ENCODE measurements at regions not wholly inside any gene's neighbourhood (a gene's known extent, or its start where the extent isn't known, plus 50 kb on each side); places are given as distances from the start of the nearest gene placed in this dataset.
A peak's percentile ranks its signal among the peaks of the same experiment; 100 is the strongest.

DNA sequence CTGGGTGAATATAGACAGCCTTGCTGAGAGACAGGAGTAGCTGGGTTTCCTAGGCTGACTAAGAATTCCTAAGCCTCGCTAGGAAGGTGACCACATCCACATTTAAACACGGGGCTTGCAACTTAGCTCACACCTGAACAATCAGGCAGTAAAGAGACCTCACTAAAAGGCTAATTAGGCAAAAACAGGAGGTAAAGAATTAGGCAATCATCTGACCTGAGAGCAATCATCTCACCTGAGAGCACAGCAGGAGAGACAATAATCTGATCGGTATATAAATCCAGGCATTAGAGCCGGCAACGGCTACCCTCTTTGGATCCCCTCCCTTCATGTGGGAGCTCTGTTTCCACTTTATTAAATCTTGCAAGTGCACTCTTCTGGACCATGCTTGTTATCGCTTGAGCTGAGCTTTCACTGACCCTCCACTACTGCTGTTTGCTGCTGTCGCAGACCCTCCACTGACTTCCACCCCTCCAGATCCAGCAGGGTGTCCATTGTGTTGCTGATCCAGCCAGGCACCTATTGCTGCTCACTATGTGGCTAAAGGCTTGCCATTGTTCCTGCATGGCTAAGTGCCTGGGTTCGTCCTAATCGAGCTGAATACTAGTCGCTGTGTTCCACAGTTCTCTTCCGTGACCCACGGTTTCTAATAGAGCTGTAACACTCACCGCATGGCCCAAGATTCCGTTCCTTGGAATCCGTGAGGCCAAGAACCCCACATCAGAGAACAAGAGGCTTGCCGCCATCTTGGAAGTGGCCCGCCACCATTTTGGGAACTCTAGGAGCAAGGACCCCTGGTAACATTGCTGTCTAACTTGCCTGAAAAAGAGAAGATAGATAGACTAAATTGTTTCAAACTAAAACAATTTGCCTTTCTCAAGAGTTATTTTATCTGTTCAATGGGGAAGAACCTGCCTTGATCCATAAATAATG is 100.7 kb downstream of the TMSB4Y start:
- TF ChIP-seq, protein P1, sequence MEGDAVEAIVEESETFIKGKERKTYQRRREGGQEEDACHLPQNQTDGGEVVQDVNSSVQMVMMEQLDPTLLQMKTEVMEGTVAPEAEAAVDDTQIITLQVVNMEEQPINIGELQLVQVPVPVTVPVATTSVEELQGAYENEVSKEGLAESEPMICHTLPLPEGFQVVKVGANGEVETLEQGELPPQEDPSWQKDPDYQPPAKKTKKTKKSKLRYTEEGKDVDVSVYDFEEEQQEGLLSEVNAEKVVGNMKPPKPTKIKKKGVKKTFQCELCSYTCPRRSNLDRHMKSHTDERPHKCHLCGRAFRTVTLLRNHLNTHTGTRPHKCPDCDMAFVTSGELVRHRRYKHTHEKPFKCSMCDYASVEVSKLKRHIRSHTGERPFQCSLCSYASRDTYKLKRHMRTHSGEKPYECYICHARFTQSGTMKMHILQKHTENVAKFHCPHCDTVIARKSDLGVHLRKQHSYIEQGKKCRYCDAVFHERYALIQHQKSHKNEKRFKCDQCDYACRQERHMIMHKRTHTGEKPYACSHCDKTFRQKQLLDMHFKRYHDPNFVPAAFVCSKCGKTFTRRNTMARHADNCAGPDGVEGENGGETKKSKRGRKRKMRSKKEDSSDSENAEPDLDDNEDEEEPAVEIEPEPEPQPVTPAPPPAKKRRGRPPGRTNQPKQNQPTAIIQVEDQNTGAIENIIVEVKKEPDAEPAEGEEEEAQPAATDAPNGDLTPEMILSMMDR (IDR thresholded peaks at IDR 0.05; ENCODE audit: borderline replicate concordance, extremely low read depth, low read length, poor library complexity, severe bottlenecking) = no peak
- no peak for TF ChIP-seq EZH2 (IDR thresholded peaks at IDR 0.05; ENCODE audit: borderline replicate concordance, low read depth, low read length, severe bottlenecking)
- Histone ChIP-seq H3K79me2 (ENCODE audit: insufficient read depth, low read length) (no peaks in the 10 kb centered on the region), H3K9ac (ENCODE audit: low read depth, low read length) (peak overlapping the region; percentile 45; the same call in 1 of the 2 replicates), H3K4me3 (ENCODE audit: low read depth in 1 of 2, low read length in 2 of 2) (0 out of 4 replicates have a peak overlapping the region, but pooled peaks of 1 of the 2 experiments have one; percentile 35), H3K27ac (ENCODE audit: low read length) (peak overlapping the region; percentile 92), H4K20me1 (ENCODE audit: insufficient read depth, low read length) (no peaks in the 10 kb centered on the region), H3K27me3 (ENCODE audit: insufficient read depth, low read length, poor library complexity) (no peaks in the 10 kb centered on the region), H3K9me3 (ENCODE audit: insufficient read depth, low read length, severe bottlenecking) (no peaks in the 10 kb centered on the region), H2AFZ (ENCODE audit: low read depth, low read length) (no peak overlapping the region; the same call in 1 of the 2 replicates), H3K36me3 (ENCODE audit: insufficient read depth, low read length) (no peaks in the 10 kb centered on the region), H3K4me2 (ENCODE audit: insufficient read depth, low read length) (peak overlapping the region; percentile 56; the same call in 1 of the 2 replicates), H3K4me1 (ENCODE audit: insufficient read depth, low read length) (peaks cover 28% of the 10 kb centered on the region)
- DNase-seq (no peak), ATAC-seq (ENCODE audit: insufficient read depth, low read depth) (no peak)

DNA sequence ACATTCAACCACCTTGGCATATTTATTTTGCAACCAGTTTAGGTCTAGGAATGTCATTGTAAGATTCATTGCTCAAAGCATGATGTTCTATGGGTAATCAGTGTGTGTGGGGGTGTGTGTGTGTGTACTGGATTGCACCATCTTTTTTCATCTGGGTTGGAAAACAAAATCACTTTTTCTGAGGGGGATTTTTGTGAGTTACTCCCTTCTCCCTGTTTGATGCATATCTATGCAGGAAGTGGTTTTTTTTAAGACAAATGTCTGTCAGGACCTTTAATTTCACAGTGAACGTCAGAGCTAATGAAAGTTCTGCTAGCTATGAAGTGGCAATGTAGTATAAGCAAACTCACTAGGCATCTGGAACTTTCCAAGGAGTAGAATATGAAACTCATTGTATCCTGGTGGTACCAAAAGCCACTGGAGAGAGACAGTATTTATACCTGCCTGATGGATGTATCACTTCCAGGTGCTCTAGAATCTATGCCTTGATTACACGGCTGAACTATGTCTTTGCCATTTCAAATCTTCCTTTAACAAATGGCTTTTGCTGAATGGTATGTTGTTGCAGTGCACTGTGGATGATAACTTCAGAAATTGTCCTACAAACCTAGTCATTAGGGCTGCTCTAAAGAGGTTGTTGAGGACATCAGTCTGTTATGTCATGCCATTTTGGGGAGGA is 101.5 kb downstream of the TMSB4Y start:
- peak; percentile 76 for ATAC-seq (ENCODE audit: insufficient read depth, low read depth)
- Histone ChIP-seq H3K4me3 (ENCODE audit: low read depth in 1 of 2, low read length in 2 of 2) (peak overlapping the region in 1 of 2 experiments; percentile 35; a peak in 2 of 4 replicates), H3K9me3 (ENCODE audit: insufficient read depth, low read length, severe bottlenecking) (no peaks in the 10 kb centered on the region), H3K79me2 (ENCODE audit: insufficient read depth, low read length) (no peaks in the 10 kb centered on the region), H3K4me1 (ENCODE audit: insufficient read depth, low read length) (peaks cover 28% of the 10 kb centered on the region), H3K27me3 (ENCODE audit: insufficient read depth, low read length, poor library complexity) (no peaks in the 10 kb centered on the region), H4K20me1 (ENCODE audit: insufficient read depth, low read length) (no peaks in the 10 kb centered on the region), H2AFZ (ENCODE audit: low read depth, low read length) (peak overlapping the region; percentile 55), H3K4me2 (ENCODE audit: insufficient read depth, low read length) (peak overlapping the region; percentile 56; the same call in 1 of the 2 replicates), H3K9ac (ENCODE audit: low read depth, low read length) (peak overlapping the region; percentile 45; the same call in 1 of the 2 replicates), H3K27ac (ENCODE audit: low read length) (peak overlapping the region; percentile 92), H3K36me3 (ENCODE audit: insufficient read depth, low read length) (no peaks in the 10 kb centered on the region)
- TF ChIP-seq, protein P1 (IDR thresholded peaks at IDR 0.05; ENCODE audit: borderline replicate concordance, extremely low read depth, low read length, poor library complexity, severe bottlenecking) = no peak
- no peak for TF ChIP-seq EZH2 (IDR thresholded peaks at IDR 0.05; ENCODE audit: borderline replicate concordance, low read depth, low read length, severe bottlenecking)
- DNase-seq = peak; percentile 22

DNA sequence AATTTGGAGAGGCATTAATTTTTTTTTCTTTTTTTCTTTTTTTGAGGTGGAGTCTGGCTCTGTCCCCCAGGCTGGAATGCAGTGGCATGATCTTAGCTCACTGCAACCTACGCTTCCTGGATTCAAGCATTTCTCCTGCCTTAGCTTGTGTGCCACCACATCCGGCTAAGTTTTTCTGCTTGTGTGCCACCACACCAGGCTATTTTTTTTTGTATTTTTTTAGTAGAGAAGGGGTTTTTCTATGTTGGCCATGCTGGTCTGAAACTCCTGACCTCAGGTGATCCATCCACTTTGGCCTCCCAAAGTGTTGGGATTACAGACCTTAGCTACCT is 102.0 kb downstream of the TMSB4Y start:
- H4K20me1 ChIP-seq (ENCODE audit: insufficient read depth, low read length) = no peaks in the 10 kb centered on the region
- DNase-seq (peak; percentile 64), ATAC-seq (ENCODE audit: insufficient read depth, low read depth) (peak; percentile 92)
- peak overlapping the region in 1 of 2 experiments; percentile 35; a peak in 1 of 4 replicates for H3K4me3 ChIP-seq (ENCODE audit: low read depth in 1 of 2, low read length in 2 of 2)
- TF ChIP-seq, protein P1 (IDR thresholded peaks at IDR 0.05; ENCODE audit: borderline replicate concordance, extremely low read depth, low read length, poor library complexity, severe bottlenecking) = no peak
- no peak for TF ChIP-seq EZH2 (IDR thresholded peaks at IDR 0.05; ENCODE audit: borderline replicate concordance, low read depth, low read length, severe bottlenecking)
- H3K4me1 ChIP-seq (ENCODE audit: insufficient read depth, low read length) = peaks cover 28% of the 10 kb centered on the region
- H3K27ac ChIP-seq (ENCODE audit: low read length) = peak overlapping the region; percentile 92
- H3K9ac ChIP-seq (ENCODE audit: low read depth, low read length) = peak overlapping the region; percentile 45; the same call in 1 of the 2 replicates
- H3K4me2 ChIP-seq (ENCODE audit: insufficient read depth, low read length) = peak overlapping the region; percentile 56; the same call in 1 of the 2 replicates
- H3K9me3 ChIP-seq (ENCODE audit: insufficient read depth, low read length, severe bottlenecking) = no peaks in the 10 kb centered on the region
- H3K27me3 ChIP-seq (ENCODE audit: insufficient read depth, low read length, poor library complexity) = no peaks in the 10 kb centered on the region
- no peaks in the 10 kb centered on the region; the same call in 1 of the 2 replicates for H3K36me3 ChIP-seq (ENCODE audit: insufficient read depth, low read length)
- H2AFZ ChIP-seq (ENCODE audit: low read depth, low read length) = peak overlapping the region; percentile 55; the same call in 1 of the 2 replicates
- no peaks in the 10 kb centered on the region for H3K79me2 ChIP-seq (ENCODE audit: insufficient read depth, low read length)

Measured in DND-41 (cell line).